Astrocyte of the hippocampus (primary cell): ENCODE measurements at regions not wholly inside any gene's neighbourhood (a gene's known extent, or its start where the extent isn't known, plus 50 kb on each side); places are given as distances from the start of the nearest gene placed in this dataset.

Experiments used
- DNase-seq: peaks from one replicate; pipeline ENCODE4 v3.0.0; 2011; ENCODE audit warnings: low read depth, low spot score

DNA sequence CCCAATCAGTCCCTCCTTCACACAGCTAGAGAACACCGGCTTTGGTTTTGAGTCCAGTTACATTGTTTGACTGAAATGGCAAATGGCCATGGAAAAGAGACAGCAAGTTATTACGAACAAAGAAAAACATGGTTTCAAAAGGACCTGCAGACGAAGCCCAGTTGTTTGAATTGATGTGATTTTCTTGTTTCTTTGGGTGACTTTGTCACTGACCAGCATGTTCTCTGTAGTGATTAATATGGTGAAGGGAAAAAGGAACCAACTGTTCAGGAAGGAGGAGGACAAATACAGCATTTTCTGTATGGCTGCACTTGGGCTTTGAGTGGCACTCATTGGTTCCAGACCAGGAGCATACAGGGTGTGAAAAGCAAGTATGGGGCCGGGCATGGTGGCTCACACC, 217.4 kb upstream of the TPM1 start:
- DNase-seq = no peak

DNA sequence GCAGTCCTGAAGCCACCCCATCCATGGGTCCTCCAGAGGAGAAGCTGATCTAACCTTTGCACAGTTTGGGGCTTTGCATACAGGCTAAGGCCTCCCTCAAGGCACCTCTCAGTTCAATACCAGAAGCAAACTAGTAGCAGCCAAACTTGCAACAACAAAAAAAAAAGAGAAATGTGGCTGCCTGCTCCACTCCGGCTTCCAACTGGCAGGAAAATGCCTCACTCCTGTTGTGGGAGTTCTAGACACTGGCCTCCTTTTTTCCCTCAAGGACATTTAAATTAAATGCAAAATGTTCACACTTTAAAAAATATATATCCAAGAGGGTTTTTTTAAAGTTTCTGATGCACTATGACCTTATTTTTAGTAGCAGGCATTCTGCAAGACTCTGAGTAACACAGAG, 216.0 kb upstream of the TPM1 start:
- DNase-seq = no peak

DNA sequence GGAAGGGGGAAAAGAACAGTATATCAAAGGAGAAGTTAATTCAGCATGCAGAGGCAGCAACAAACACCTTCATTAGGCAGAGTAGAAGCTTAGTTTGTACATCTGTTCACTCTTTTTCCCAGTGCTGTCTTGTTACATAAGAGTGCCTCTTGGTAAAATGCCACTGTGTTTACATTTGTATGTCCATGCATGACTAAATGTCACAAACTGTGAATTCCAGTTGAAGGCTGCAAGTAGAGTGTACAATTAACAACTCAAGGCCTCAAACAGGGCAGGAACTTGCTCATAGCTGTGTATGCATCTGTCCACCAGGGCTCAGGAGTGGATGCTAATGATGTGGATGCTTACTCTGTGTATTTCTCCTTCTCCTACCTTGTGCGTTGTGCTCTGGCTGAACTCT, 214.2 kb upstream of the TPM1 start:
- DNase-seq = no peak

DNA sequence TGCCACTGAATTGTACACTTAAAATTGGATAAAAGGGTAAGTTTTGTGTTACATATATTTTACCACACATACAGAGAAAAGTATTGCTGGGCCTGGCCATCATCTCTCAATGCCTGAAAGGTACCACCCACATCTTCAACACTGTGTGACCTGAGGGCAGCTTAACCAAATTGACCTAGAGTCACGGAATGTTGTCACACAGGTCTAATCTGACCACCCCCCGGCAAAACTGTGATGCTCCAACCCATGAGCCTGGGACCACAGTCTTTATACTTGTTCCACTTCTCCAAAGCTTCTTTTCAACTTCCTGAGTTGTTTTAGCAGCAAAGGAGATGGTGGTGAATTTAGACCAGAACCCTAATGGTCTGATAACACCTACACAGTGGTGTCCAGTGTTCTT, 210.3 kb upstream of the TPM1 start:
- DNase-seq = no peak

DNA sequence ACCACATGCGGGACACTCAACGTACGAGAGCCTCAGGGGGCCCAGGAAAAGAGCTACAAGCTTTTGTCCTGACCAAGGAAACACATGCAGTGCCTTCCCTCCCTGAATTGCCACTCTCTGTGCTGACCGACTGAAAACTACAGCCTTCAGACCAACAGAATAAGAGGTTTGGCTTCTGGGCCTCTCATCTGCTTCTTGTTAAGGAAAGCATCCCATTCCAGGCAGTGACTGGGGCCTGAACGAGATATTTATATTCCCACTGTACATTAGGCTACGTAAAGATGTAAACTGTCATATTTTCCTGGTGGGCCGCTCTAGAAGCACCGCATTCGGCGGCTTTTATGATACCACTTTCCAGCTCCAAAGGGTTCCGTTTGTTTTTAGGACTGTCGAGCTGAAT, 208.9 kb upstream of the TPM1 start:
- DNase-seq = no peak

DNA sequence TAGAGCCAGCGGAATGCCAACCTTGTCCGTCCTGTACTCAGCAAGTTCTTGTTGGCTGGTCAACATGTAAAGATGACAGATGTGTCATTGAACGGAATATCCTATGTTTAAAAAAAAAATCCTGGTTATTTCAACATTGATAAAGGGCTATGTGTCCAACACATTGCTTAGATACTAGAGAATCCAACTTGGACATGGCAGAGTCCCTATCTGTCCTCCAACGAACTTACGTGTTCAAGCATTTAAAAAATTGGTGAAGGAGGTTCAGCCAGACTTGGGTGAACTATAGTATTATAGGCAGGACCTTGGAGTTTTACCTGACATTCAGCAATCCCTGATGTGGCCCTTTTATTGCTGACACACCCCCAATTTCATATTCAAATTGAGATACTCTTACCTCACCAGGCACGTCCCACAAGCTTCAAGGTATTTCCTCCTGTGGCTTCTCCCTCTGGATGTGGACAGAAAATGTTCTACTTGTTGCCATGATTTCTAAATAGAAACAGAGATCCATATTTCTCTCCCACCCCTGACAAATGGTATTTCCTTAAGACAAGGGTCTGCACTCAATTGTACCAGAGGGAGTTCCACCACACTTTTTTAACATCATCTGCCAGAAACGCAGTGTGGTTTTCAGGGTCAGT, 207.7 kb upstream of the TPM1 start:
- no peak for DNase-seq

DNA sequence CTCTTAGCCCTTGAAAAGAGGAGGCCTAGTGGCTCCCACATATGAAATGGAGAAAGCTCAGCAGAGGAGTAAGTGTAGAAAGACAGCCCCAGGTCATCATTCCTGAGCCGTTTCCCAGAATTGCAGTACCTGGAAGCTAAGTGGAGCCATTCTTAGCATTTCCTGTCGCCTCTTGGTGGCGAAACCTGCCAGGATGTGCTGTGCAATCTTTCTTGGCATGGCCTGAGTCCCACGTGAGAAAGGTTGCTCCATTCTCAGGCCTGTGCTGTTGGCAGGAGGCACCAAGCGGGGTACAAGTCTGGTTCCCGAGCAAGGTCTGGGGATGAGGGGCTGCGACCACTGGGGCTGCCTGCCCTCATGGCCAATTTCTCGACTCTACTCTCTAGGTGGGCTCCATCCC, 207.2 kb upstream of the TPM1 start:
- no peak for DNase-seq

DNA sequence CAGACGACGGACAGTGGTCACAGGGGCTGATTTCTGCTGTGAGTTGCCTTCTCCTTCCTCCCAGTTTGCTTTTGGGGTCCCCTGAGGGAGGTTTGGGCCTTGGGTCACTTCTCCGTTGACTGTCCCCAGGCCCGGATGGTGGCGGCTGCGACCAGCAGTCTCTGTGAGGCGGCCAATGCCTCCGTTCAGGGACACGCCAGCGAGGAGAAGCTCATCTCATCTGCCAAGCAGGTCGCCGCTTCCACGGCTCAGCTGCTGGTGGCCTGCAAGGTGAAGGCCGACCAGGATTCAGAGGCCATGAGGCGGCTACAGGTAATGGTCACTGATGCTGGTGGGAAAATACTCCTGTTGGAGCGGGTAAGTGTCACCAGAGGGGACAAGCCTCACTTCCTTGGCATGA, 206.8 kb upstream of the TPM1 start:
- DNase-seq = no peak

DNA sequence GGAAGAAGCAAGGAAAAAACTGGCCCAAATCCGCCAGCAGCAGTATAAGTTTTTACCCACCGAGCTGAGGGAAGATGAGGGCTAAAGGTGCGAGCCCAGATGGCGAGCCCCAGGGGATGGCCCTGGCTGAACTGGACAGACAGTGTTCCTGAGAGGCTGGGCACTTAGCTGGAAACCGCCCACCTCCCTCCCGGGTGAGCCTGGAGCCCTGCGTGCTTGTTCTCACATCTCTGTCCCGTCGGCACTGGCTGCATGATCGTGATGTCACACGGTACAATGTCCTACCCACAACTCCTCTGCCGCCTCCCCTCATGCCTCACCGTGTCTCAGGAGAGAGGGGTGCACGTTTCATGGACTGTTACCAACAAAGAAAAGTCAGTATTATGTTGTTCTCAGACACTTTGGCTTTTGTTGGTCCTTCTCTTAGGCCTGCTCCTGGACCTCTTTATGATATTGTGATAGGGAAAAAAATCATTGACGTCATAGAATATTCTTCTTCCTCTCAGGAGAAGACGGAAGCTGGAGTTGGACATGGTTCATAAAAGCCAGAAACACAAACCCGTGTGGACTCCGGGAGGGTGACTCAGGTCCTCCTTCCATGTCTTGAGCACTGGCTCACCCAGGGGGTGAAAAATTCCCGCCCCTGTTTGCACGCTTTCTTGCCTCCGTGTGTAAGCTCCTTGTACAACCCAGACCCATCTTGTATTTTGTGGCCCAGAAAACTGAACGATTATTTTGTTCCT, 201.8 kb upstream of the TPM1 start:
- no peak for DNase-seq

DNA sequence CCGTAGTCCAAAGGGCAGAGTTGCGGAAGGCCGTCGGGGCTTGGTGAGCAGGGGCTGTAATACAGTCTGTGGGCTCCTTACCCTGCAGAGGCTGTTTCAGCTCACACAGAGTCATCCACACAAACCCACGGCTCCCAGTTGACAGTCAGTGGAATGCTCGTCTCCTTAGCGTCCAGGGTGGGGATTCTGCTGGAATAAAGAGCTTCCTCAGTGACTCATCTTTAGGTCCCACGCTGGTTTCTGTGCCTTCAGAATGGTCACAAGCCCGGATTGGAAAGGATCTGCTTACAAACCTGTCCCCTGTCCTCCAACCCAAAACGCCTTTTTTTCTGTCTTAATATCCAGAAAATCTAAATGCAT, 201.3 kb upstream of the TPM1 start:
- peak; percentile 52 for DNase-seq

DNA sequence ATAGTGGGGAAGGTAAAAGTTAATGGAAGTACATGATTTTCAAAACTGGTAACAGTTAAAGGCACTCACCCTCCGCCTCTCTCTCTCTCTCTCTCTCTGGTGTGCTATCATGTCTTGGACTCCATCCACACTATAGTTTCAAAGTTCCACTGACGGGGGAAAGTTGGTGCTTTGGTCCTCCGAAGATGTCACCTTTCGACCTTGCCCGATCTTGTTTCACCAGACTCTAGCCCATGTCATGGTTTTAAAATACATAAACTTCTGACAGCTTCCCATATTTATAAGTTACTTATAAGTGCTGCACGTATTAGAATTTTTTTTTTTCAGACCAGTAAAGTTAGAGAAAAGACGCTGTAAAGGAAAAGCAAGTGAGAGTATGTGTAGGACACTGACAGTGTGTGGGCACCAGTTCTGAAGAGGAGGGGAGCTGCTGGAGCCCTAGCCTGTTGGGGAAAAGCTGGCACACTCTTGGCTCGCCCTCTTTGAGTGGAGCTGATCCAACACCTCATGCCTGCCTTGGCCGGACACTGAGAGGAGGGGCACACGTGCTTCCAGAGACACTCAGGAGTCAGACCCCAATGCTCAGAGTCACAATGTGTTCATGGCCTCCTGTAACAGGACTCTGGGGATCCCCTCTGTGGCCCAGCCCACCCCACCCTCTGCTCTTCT, 200.5 kb upstream of the TPM1 start:
- no peak for DNase-seq

DNA sequence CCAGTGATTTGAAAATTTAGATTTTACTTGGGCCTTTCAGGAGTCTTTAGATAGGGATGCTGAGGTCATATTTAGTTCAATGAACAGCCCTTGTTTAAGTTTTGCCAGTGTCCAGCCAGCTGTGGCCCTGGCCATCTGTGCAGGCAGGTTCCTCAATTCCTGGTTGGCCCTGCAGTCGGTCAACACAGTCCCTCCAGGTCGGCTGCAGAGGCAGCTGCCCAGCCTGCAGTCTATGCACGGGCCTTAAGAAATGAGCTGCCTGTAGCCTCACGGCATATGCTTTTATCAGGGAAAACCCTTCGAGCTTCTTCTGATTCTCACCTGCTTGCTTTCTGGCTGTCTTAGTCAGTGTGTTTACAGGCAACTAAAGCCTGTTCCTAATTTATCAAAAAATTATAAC, 199.2 kb upstream of the TPM1 start:
- DNase-seq = no peak

DNA sequence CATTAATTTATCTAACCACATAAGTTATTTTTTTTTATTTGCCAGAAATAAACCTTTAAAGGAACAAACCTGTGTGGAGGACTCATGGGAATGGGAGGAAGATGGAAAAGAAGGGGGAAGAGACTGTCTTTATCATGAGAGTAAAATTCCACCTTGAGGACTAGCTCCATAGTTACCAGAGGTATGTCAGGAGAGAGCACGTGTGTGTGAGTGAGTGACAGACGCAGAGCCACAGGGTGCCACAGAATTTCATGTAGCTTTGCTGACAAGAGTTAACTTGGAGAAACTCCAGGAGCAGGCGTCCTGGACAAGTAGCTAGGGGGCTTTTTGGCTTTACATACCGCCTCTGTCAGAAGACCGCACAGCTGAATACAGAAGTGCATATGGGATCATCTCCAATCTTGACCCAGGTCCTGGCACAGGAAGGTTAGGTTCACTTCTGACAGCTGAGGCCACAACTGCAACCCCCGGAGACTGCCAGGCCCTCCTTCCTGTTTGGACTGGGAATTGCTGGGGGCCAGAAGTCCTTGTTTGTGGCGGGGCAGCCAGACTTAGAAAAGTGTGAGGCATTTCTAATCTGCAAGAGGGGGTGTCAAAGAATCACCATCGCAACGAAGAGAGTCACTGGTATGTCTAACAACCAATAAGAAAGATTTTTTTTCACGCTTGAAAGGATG, 197.8 kb upstream of the TPM1 start:
- DNase-seq = peak; percentile 76

DNA sequence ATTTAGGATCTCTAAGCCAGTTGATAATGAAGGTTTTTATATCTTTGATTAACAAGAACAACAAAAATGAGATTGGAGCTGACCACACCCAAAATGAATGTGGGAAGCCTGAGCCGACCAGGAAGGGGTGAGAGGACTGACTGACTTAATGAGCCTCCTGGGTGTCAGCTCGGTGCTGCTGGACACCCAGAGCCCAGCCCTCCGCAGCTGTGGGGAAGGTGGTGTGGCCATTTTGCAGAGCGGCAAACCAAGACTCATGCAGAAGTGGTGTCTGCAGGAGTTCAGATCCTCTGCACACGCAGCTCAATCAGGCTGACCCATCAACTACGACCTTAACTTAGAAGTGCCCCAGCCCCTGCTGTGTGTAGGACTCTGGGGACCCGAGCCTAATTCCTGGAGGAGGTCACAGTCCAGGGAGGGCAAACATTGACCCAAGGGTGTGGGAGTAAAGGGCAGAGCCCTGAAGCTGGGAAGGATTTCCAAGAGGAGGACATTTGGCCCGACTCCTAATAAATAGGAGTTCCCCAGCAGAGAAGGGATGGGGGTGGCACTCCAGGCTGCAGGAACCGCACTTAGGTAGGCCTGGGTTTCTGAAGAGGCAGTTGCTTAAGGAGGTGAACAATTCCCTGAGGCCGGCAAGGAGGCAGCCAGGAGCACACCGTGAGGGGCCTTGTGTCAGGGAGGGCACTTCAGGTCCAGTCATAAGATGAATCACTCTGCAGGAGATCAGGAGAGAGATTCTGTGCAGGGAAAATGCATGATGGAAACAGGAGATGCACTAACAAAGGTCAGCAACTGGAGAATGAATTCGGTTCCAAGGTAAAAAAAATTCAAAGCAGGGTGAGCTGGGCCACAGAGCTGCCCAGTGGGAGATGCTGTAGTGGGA, 197.1 kb upstream of the TPM1 start:
- peak; percentile 51 for DNase-seq

DNA sequence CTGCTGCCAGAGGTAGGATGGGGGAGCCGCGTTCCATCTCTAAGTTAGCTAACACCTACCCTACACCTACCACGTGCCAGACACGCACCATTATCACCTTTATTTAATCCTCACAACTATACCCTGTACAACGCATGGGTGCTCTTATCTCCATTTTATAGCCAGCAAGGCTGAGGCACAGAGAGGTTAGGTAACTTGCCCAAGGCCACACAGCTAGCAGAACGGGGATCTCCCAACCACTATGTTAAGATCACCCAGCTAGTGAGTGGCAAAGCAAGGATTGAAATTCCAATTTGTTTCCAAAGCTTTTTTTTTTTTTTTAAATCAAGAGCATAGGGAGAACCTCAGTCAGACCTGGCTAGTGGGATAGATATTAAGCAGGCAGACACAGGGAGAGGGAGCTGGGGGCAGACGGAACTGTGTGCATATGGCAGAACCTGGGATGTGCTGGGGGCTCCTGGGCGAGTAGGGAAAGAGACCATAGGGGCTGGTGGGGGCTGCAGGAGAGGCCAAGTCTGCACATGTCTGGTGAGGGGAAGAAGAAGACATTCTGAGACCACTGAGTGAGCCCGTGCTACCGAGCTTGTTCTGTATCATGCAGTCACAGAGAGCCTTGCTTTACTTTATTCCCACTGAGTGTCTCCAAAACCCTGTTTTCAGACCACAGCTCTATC, 196.3 kb upstream of the TPM1 start:
- DNase-seq = no peak

DNA sequence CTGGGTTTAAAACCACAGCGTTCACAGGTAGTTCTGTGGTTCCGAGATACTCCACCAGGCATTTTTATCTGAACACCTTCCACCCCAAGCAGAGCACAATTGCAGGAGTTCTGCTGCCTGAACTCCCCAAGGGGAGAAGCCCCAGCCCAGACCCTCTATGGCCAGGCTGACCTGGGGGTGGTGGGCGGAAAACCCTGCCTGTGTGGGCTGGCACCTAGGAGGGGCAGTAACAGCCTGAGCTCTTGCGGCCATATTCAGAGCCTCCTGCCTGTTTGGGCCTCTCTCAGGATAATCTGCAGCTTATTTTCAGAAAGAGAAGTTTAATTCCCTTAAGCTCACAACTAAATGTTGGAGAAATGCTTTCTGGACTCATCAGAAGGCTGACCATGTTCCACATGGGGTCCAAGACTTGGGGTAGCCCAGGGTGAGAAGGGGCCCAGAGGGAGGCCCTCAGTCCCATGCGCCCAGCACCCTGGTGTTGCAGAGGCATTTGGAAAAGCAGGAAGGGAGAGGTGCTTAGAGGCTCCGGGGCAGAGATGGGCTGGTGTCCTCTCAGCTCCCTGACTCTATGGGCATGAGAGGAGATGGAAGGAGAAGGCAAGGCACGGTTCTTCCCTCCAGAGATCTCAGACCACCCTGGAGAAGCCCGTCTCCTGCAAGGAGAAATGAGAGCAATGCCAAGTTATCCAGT, 195.6 kb upstream of the TPM1 start:
- no peak for DNase-seq

DNA sequence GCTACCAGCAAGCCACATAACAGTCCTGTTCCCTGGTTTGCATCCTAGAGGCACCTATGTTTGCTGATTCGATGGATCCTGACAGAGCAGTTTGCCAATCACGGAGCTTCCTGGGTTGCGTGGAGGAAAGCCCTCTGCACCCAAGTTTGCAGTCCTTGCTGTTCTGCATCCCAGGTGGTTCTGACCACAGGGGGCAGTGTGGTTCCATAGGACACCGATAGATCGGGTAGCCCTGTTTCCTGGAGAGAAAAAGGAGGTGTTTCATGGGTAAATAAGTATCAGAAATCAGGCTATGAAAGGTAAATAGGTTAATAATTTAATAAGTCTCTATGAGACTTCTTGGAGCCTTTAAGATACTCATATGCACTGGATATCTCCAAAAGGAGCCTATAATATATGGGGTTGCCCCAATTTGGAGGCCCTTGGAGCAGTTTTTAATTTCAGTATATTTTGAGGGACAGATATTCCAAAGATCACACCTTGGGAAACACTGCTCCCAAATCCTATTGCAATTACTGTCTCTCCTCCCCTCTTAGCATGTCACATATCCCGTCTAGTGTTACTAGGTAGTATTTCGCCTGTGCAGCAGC, 194.6 kb upstream of the TPM1 start:
- peak; percentile 70 for DNase-seq

DNA sequence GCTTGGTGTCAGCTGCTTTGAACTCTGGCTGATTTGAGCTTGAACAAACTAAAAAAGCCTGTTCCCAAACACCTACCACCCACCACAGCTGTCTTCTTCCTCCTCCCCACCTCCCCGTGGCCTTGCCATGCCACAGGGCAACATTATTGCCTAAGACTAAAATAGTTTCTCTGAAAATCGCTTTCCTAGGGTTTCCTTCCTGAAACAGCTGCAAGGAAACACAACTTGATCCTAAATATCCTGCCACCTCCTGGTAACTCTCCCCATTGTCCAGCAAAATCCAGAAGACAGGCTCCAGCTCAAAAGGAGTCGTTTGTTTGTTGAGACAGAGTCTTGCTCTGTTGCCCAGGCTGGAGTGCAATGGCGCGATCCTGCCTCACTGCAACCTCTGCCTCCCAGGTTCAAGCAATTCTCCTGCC, 193.9 kb upstream of the TPM1 start:
- DNase-seq = no peak

DNA sequence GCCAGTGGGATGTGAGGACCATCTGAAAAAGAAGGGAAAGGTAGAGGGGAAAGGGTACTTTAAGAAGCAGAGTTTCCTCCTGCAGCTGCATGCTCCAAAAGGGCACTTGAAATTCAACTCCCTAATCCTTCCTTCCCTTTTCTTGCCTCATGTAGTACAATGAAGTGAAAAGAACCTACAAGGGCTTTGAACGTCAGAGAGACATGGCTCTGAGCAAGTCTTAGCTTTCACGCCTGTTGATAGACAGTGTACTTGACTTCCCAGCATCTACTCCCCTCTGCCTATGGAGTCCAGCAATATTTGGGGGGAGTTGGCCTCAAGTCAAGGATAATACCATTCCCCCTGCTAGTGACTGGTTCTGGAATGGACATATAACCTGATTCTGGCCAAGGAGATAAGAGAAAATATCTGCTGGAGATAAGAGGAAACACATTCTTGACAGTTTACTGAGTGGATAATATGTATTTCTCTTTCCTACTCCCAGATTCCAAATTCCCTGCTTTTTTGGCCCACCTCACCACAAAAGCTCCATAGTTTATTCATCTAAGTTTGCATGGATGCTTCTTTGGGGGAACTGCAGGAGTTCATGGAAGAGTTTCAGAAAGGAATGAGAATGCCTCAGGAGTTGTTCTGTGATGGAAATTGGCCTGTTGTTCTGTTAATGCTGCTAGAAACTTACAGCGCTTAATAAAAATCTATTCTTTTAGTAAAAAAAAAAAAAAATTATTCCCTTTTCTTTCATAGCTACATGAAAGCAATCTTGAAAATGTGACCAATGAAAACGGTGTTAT, 193.0 kb upstream of the TPM1 start:
- DNase-seq = peak; percentile 38
